GM23338 (cell line): ENCODE measurements at regions not wholly inside any gene's neighbourhood (a gene's known extent, or its start where the extent isn't known, plus 50 kb on each side); places are given as distances from the start of the nearest gene placed in this dataset.
A peak's percentile ranks its signal among the peaks of the same experiment; 100 is the strongest.

Experiments used
- ATAC-seq: fragments of 200-7000 bp; cut with Tn5 transposase; 3 replicates; pipeline ENCODE4 v1.9.1; 2020
- DNase-seq: peaks from one replicate; pipeline ENCODE4 v3.0.0-alpha.2; 2015; ENCODE audit warnings: low spot score
- H2AFZ ChIP-seq: fragments of 200-600 bp; sonication (generic); 2 replicates; pipeline ENCODE4 v1.8.0; 2016; ENCODE audit warnings: antibody characterized with exemption, mild to moderate bottlenecking, moderate library complexity
- H3F3A ChIP-seq: fragments of 200-600 bp; sonication (generic); replicated peaks from 2 replicates; pipeline ENCODE4 v1.8.0; 2017; ENCODE audit warnings: antibody characterized with exemption, mixed run types, low read depth
- H3K27ac ChIP-seq: fragments of 200-600 bp; sonication (generic); 2 replicates; pipeline ENCODE4 v1.6.1; 2016; ENCODE audit warnings: low read depth
- H3K27me3 ChIP-seq: fragments of 200-600 bp; sonication (generic); 2 replicates; pipeline ENCODE4 v1.8.0; 2016; ENCODE audit warnings: mild to moderate bottlenecking, mixed run types, moderate library complexity; ENCODE audit not compliant: insufficient read depth
- H3K36me3 ChIP-seq: fragments of 200-600 bp; sonication (generic); 2 replicates; pipeline ENCODE4 v1.8.0; 2016; ENCODE audit warnings: mild to moderate bottlenecking; ENCODE audit not compliant: insufficient read depth
- H3K4me1 ChIP-seq: fragments of 200-600 bp; sonication (generic); 2 replicates; pipeline ENCODE4 v1.8.0; 2016; ENCODE audit warnings: mild to moderate bottlenecking, moderate library complexity; ENCODE audit not compliant: insufficient read depth
- H3K4me2 ChIP-seq: fragments of 200-600 bp; sonication (generic); 2 replicates; pipeline ENCODE4 v1.7.1; 2017; ENCODE audit warnings: mixed run types
- H3K4me3 ChIP-seq: fragments of 200-600 bp; sonication (generic); 2 replicates; pipeline ENCODE4 v1.6.1; 2016; ENCODE audit warnings: mixed run types
- H3K79me2 ChIP-seq: fragments of 200-600 bp; sonication (generic); replicated peaks from 2 replicates; pipeline ENCODE4 v1.8.0; 2017; ENCODE audit warnings: mild to moderate bottlenecking; ENCODE audit not compliant: insufficient read depth
- H3K9me2 ChIP-seq: fragments of 200-600 bp; sonication (generic); 2 replicates; pipeline ENCODE4 v1.8.0; 2017; ENCODE audit not compliant: insufficient read depth
- H4K20me1 ChIP-seq: fragments of 200-600 bp; sonication (generic); replicated peaks from 2 replicates; pipeline ENCODE4 v1.8.0; 2017; ENCODE audit warnings: mild to moderate bottlenecking; ENCODE audit not compliant: insufficient read depth
- H3K27ac Mint-ChIP-seq: 2 replicates; pipeline ENCODE4 v1.8.0; 2020; ENCODE audit warnings: inconsistent platforms, mild to moderate bottlenecking, moderate library complexity, mixed read lengths
- H3K27me3 Mint-ChIP-seq: 3 replicates; pipeline ENCODE4 v1.8.0; 2022; ENCODE audit warnings: low read depth, mild to moderate bottlenecking, moderate library complexity, mixed read lengths, inconsistent platforms; ENCODE audit not compliant: insufficient read depth, poor library complexity
- H3K36me3 Mint-ChIP-seq: 3 replicates; pipeline ENCODE4 v1.8.0; 2021; ENCODE audit warnings: low read depth, mild to moderate bottlenecking, inconsistent platforms, moderate library complexity, mixed read lengths
- H3K4me1 Mint-ChIP-seq: 3 replicates; pipeline ENCODE4 v1.8.0; 2020; ENCODE audit warnings: mild to moderate bottlenecking, inconsistent platforms, mixed read lengths
- H3K4me3 Mint-ChIP-seq: 3 replicates; pipeline ENCODE4 v1.8.0; 2021; ENCODE audit warnings: moderate library complexity, mild to moderate bottlenecking, inconsistent platforms, mixed read lengths
- H3K9me3 Mint-ChIP-seq: 3 replicates; pipeline ENCODE4 v1.8.0; 2020; ENCODE audit warnings: moderate library complexity, mild to moderate bottlenecking, inconsistent platforms, mixed read lengths
- CREB1 ChIP-seq: fragments of 250-450 bp; sonication (Bioruptor Pico); IDR thresholded peaks from 2 replicates; pipeline ENCODE4 v1.5.0; 2020; ENCODE audit warnings: low read depth, mild to moderate bottlenecking, moderate library complexity
- CTCF ChIP-seq, 2 experiments: fragments of 200-600 bp in 1 of 2; sonication (generic) in 1 of 2; conservative IDR thresholded peaks; 2 replicates each; pipeline versions ENCODE4 v1.5.1 to v1.6.1; 2016 to 2017; ENCODE audit warnings: antibody characterized with exemption in 2 of 2, low read depth in 2 of 2, mild to moderate bottlenecking in 2 of 2, moderate library complexity in 1 of 2
- JUNB ChIP-seq: IDR thresholded peaks from one replicate; pipeline ENCODE4 v1.6.1; 2016; ENCODE audit warnings: antibody characterized with exemption; ENCODE audit not compliant: unreplicated experiment
- NANOG ChIP-seq: IDR thresholded peaks from 2 replicates; pipeline ENCODE4 v1.6.1; 2016; ENCODE audit warnings: antibody characterized with exemption, borderline replicate concordance
- POLR2AphosphoS5 ChIP-seq: IDR thresholded peaks from 2 replicates; pipeline ENCODE4 v1.6.1; 2016; ENCODE audit warnings: antibody characterized with exemption, low read depth
- ZNF331 ChIP-seq: fragments of 250-450 bp; sonication (Bioruptor Pico); IDR thresholded peaks from 2 replicates; pipeline ENCODE4 v1.5.0; 2020; ENCODE audit warnings: low read depth, mild to moderate bottlenecking, moderate library complexity
- ZNF462 ChIP-seq: fragments of 250-450 bp; sonication (Bioruptor Pico); IDR thresholded peaks from 2 replicates; pipeline ENCODE4 v1.5.0; 2020; ENCODE audit warnings: mild to moderate bottlenecking, moderate library complexity

- H3K9me2 ChIP-seq: no peaks in the 10 kb centered on the region
- no peaks in the 10 kb centered on the region for H3F3A ChIP-seq
- no peak overlapping the region for H3K4me2 ChIP-seq
- no peaks in the 10 kb centered on the region for H3K9me3 Mint-ChIP-seq
- H3K27ac Mint-ChIP-seq: no peak overlapping the region
- H4K20me1 ChIP-seq: no peaks in the 10 kb centered on the region
- no peaks in the 10 kb centered on the region; the same call in 1 of the 2 replicates for H3K4me1 ChIP-seq
- no peak overlapping the region for H3K4me3 ChIP-seq
- H3K36me3 ChIP-seq: no peaks in the 10 kb centered on the region
- peaks cover 16% of the 10 kb centered on the region for H3K79me2 ChIP-seq
- H3K27ac ChIP-seq: no peak overlapping the region
- peaks cover 2% of the 10 kb centered on the region for H3K27me3 Mint-ChIP-seq
- no peak overlapping the region for H2AFZ ChIP-seq
- peaks cover 22% of the 10 kb centered on the region for H3K4me1 Mint-ChIP-seq
- no peak for DNase-seq
- peaks cover 5% of the 10 kb centered on the region; the same call in 2 of the 3 replicates for H3K36me3 Mint-ChIP-seq
- no peaks in the 10 kb centered on the region for H3K27me3 ChIP-seq
- no peak overlapping the region for H3K4me3 Mint-ChIP-seq
- TF ChIP-seq NANOG (no peak), JUNB (no peak), CREB1 (CRISPR knock-in tag) (no peak), ZNF331 (CRISPR knock-in tag) (no peak)
- ATAC-seq: no peak
Measured at GRCh38 chr13:74043237-74043636, 91.0 kb downstream of the KLF12 start.

- TF ChIP-seq CTCF (conservative IDR thresholded peaks at IDR 0.05; ENCODE audit: low read depth in 2 of 2) (peak; percentile 82 to 84), POLR2AphosphoS5 (no peak), CREB1 (CRISPR knock-in tag) (0 out of 2 replicates have a peak, but pooled peaks have one; percentile 39), ZNF462 (CRISPR knock-in tag) (peak; percentile 60; the same call in 1 of the 2 replicates)
- Mint-ChIP-seq H3K27me3 (peaks cover 9% of the 10 kb centered on the region), H3K36me3 (peaks cover 5% of the 10 kb centered on the region; the same call in 2 of the 3 replicates), H3K9me3 (no peaks in the 10 kb centered on the region), H3K4me3 (no peak overlapping the region), H3K4me1 (peaks cover 47% of the 10 kb centered on the region), H3K27ac (no peak overlapping the region)
- peak; percentile 91 for DNase-seq
- Histone ChIP-seq H3F3A (0 out of 2 replicates have a peak, but pooled peaks cover 4% of the 10 kb centered on the region), H3K9me2 (no peaks in the 10 kb centered on the region), H3K79me2 (peaks cover 12% of the 10 kb centered on the region), H3K4me1 (peaks cover 11% of the 10 kb centered on the region), H3K4me2 (no peak overlapping the region), H4K20me1 (no peaks in the 10 kb centered on the region), H3K36me3 (no peaks in the 10 kb centered on the region), H3K27me3 (no peaks in the 10 kb centered on the region), H3K4me3 (no peak overlapping the region), H2AFZ (no peak overlapping the region), H3K27ac (no peak overlapping the region)
- ATAC-seq: peak; percentile 95
Measured at GRCh38 chr13:74040200-74040599, 94.0 kb downstream of the KLF12 start.
